ENCODE measurements at regions not wholly inside any gene's neighbourhood (a gene's known extent, or its start where the extent isn't known, plus 50 kb on each side); places are given as distances from the start of the nearest gene placed in this dataset.

DNA sequence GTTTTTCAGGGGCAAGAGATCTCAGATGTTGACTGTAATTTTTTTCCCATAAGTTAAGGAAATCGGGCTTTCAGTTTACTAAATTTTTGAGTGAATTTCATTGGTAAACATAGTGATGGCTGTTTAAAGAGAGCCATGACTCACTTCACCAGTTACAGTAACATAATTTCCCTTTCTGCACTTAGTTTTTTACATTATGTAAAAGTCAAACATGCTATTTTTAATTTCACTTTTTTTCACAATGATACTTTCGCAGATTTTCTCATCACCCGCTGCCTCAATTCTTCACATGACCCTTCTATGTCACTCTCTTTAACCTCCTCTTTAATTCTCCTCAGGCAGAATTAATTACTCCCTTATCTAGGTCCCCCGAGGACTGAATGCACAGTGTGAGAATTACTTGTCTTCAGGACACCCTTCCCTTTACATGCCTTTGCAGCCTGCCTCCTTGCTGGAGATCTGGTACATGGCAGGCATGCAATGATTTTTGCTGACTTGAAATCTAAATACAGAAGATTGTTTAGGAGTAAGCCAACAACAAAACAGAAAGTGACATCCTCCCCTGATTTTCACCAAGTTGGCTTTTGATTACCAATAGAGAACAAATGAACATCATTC, 217.5 kb upstream of the S1PR3 start:
- no peak for TF ChIP-seq POLR2A (IDR thresholded peaks at IDR 0.05)
- no peak for TF ChIP-seq CTCF (IDR thresholded peaks at IDR 0.05)

Measured in body of pancreas (tissue), 4 donors.